ENCODE measurements at regions not wholly inside any gene's neighbourhood (a gene's known extent, or its start where the extent isn't known, plus 50 kb on each side); places are given as distances from the start of the nearest gene placed in this dataset.

- DNase-seq (ENCODE audit: insufficient read length, low spot score) = no peak
- no peak for FAIRE-seq
- TF ChIP-seq CTCF (IDR thresholded peaks at IDR 0.05; ENCODE audit: insufficient read depth, missing control alignments) = no peak
Measured at GRCh38 chr9:81759680-81760215, 70.4 kb upstream of the TLE1 start.

GRCh38 chr9:81767921-81768320 lies 78.6 kb upstream of the TLE1 start:
- FAIRE-seq = no peak
- DNase-seq (ENCODE audit: insufficient read length, low spot score) = no peak
- TF ChIP-seq CTCF (IDR thresholded peaks at IDR 0.05; ENCODE audit: insufficient read depth, missing control alignments) = no peak

- no peak for DNase-seq (ENCODE audit: insufficient read length, low spot score)
- no peak for TF ChIP-seq CTCF (IDR thresholded peaks at IDR 0.05; ENCODE audit: insufficient read depth, missing control alignments)
- FAIRE-seq = no peak
Measured at GRCh38 chr9:81771571-81771970, 82.2 kb upstream of the TLE1 start.

- DNase-seq (ENCODE audit: insufficient read length, low spot score) (no peak), FAIRE-seq (no peak)
- TF ChIP-seq CTCF (IDR thresholded peaks at IDR 0.05; ENCODE audit: insufficient read depth, missing control alignments) = no peak
Measured at GRCh38 chr9:81772144-81772543, 82.8 kb upstream of the TLE1 start.

GRCh38 chr9:81776390-81776789 lies 87.0 kb upstream of the TLE1 start:
- DNase-seq (ENCODE audit: insufficient read length, low spot score) = no peak
- TF ChIP-seq CTCF (IDR thresholded peaks at IDR 0.05; ENCODE audit: insufficient read depth, missing control alignments) = no peak
- FAIRE-seq = no peak

GRCh38 chr9:81776834-81777233 lies 87.5 kb upstream of the TLE1 start:
- FAIRE-seq (no peak), DNase-seq (ENCODE audit: insufficient read length, low spot score) (no peak)
- no peak for TF ChIP-seq CTCF (IDR thresholded peaks at IDR 0.05; ENCODE audit: insufficient read depth, missing control alignments)

GRCh38 chr9:81777482-81777881 lies 88.1 kb upstream of the TLE1 start:
- TF ChIP-seq CTCF (IDR thresholded peaks at IDR 0.05; ENCODE audit: insufficient read depth, missing control alignments) = no peak
- no peak for DNase-seq (ENCODE audit: insufficient read length, low spot score)
- no peak for FAIRE-seq

Data from D721Med (cell line).